ENCODE measurements at regions not wholly inside any gene's neighbourhood (a gene's known extent, or its start where the extent isn't known, plus 50 kb on each side); places are given as distances from the start of the nearest gene placed in this dataset.
"Not testable (repeated sequence)": the region's sequence is repeated elsewhere in the genome, so short reads cannot be mapped to it uniquely, and the experiment has no call there.

GRCh38 chr12:23281295-23281694, 656.3 kb downstream of the ETNK1 start:
- TF ChIP-seq, protein P1, sequence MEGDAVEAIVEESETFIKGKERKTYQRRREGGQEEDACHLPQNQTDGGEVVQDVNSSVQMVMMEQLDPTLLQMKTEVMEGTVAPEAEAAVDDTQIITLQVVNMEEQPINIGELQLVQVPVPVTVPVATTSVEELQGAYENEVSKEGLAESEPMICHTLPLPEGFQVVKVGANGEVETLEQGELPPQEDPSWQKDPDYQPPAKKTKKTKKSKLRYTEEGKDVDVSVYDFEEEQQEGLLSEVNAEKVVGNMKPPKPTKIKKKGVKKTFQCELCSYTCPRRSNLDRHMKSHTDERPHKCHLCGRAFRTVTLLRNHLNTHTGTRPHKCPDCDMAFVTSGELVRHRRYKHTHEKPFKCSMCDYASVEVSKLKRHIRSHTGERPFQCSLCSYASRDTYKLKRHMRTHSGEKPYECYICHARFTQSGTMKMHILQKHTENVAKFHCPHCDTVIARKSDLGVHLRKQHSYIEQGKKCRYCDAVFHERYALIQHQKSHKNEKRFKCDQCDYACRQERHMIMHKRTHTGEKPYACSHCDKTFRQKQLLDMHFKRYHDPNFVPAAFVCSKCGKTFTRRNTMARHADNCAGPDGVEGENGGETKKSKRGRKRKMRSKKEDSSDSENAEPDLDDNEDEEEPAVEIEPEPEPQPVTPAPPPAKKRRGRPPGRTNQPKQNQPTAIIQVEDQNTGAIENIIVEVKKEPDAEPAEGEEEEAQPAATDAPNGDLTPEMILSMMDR (IDR thresholded peaks at IDR 0.05), result no peak
- no peak for TF ChIP-seq POLR2A (IDR thresholded peaks at IDR 0.05)
- 73 to 76% methylated on average over 4 of the region's 4 CpGs for WGBS, 2 donors

DNA sequence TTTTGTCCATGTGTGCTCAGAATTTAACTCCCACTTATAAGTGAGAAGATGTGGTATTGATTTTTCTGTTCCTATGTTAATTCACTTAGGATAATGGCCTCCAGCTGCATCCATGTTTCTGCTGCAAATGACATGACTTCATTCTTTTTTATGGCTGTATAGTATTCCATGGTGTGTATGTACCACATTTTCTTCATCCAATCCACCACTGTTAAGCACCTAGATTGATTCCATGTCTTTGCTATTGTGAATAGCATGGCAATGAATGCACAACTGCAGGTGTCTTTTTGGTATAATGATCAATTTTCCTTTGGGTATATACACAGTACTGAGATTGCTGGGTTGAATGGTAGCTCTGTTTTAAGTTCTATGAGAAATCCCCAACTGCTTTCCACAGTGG, 657.7 kb downstream of the ETNK1 start:
- no peaks in the 10 kb centered on the region for H3K9me3 ChIP-seq
- no peak overlapping the region for H3K27ac ChIP-seq
- intact Hi-C loops (cut with DNase I), result no loop called here
- no peaks in the 10 kb centered on the region for H3K27me3 ChIP-seq
- DNase-seq, result no peak
- ATAC-seq, result no peak
- no peaks in the 10 kb centered on the region for H3K36me3 ChIP-seq (replicated peaks in 1 of 2; ENCODE audit: insufficient read depth in 1 of 2, low read depth in 2 of 2)
- H3K4me1 ChIP-seq, result no peaks in the 10 kb centered on the region
- H3K4me3 ChIP-seq, result no peak overlapping the region
- no peak for TF ChIP-seq POLR2A (IDR thresholded peaks at IDR 0.05)
- TF ChIP-seq, protein P1 (IDR thresholded peaks at IDR 0.05), result no peak

More at GRCh38 chr12:23281295-23281694, 656.3 kb downstream of the ETNK1 start:
- DNase-seq, result no peak
- Histone ChIP-seq H3K27ac (no peak overlapping the region), H3K4me1 (no peaks in the 10 kb centered on the region), H3K27me3 (no peaks in the 10 kb centered on the region), H3K36me3 (replicated peaks in 1 of 2; ENCODE audit: insufficient read depth in 1 of 2, low read depth in 2 of 2) (no peaks in the 10 kb centered on the region), H3K9me3 (no peaks in the 10 kb centered on the region), H3K4me3 (no peak overlapping the region)
- no peak for ATAC-seq
- intact Hi-C loops (cut with DNase I), result no loop called here

- DNase-seq; H3K4me1 ChIP-seq; intact Hi-C loops (cut with DNase I); H3K36me3 ChIP-seq (replicated peaks in 1 of 2; ENCODE audit: insufficient read depth in 1 of 2, low read depth in 2 of 2); H3K9me3 ChIP-seq; H3K27ac ChIP-seq; H3K4me3 ChIP-seq; ATAC-seq; H3K27me3 ChIP-seq: not testable (repeated sequence)
- 79 to 89% methylated on average over 14 to 57 of the region's 57 CpGs for WGBS, 2 donors
Measured at GRCh38 chr12:23285764-23286530, 661.0 kb downstream of the ETNK1 start.

GRCh38 chr12:23290627-23291330, 658.7 kb downstream of the SOX5 start:
- WGBS, 2 donors, result 17 to 18% methylated on average over 1 of the region's 1 CpG
- no peaks in the 10 kb centered on the region for H3K4me1 ChIP-seq
- no peaks in the 10 kb centered on the region for H3K27me3 ChIP-seq
- no peak overlapping the region for H3K27ac ChIP-seq
- ATAC-seq (no peak), DNase-seq (no peak)
- no peak for TF ChIP-seq POLR2A (IDR thresholded peaks at IDR 0.05)
- TF ChIP-seq, protein P1 (IDR thresholded peaks at IDR 0.05), result no peak
- no peaks in the 10 kb centered on the region for H3K9me3 ChIP-seq
- H3K36me3 ChIP-seq (replicated peaks in 1 of 2; ENCODE audit: insufficient read depth in 1 of 2, low read depth in 2 of 2), result no peaks in the 10 kb centered on the region
- no peak overlapping the region for H3K4me3 ChIP-seq
- intact Hi-C loops (cut with DNase I), result no loop called here

DNA sequence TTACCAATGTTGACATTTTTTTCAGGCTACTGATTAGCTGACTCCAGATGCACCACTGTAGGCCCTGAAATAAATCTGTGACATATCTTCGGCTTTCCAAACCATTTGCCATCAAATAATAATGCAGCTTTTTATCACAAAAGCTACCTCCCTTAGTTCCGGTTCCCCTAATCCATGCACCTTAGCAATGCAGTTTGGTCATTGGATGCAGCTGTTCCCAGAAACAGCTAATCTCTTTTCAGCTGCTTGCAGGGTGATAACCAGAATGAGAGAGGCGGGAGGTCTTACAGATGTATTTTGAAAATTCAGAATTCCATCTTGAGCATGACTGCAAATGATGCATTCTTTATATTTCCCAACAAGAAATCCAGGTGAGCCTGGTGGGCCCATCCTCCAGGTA, 646.2 kb downstream of the SOX5 start:
- 68 to 84% methylated on average over 3 of the region's 3 CpGs for WGBS, 2 donors
- no peak for DNase-seq

More for the DNA sequence above, 646.2 kb downstream of the SOX5 start:
- H3K27me3 ChIP-seq, result no peaks in the 10 kb centered on the region
- TF ChIP-seq POLR2A (IDR thresholded peaks at IDR 0.05), result no peak
- TF ChIP-seq, protein P1 (IDR thresholded peaks at IDR 0.05), result no peak
- H3K4me1 ChIP-seq, result no peaks in the 10 kb centered on the region
- intact Hi-C loops (cut with DNase I), result no loop called here
- no peaks in the 10 kb centered on the region for H3K36me3 ChIP-seq (replicated peaks in 1 of 2; ENCODE audit: insufficient read depth in 1 of 2, low read depth in 2 of 2)
- no peak overlapping the region for H3K27ac ChIP-seq
- H3K9me3 ChIP-seq, result no peaks in the 10 kb centered on the region
- H3K4me3 ChIP-seq, result no peak overlapping the region
- no peak for ATAC-seq
